Stomach (tissue), 4 donors: ENCODE measurements at regions not wholly inside any gene's neighbourhood (a gene's known extent, or its start where the extent isn't known, plus 50 kb on each side); places are given as distances from the start of the nearest gene placed in this dataset.

Source experiments
- POLR2A ChIP-seq, 4 donors: fragments of 450-650 bp; IDR thresholded peaks; one replicate each; pipeline ENCODE4 v1.6.1; 2016; ENCODE audit warnings: antibody characterized with exemption in 4 of 4, control low read depth in 2 of 4, mild to moderate bottlenecking in 1 of 4, moderate library complexity in 1 of 4
- POLR2AphosphoS5 ChIP-seq, 3 donors: sonication (generic); formaldehyde crosslinking; IDR thresholded peaks; one replicate each; pipeline ENCODE4 v1.6.1; 2016; ENCODE audit warnings: antibody characterized with exemption in 3 of 3
- TF ChIP-seq, protein P1 (sequence below), 7 experiments: fragments of 450-650 bp in 4 of 7; fragments of 200-600 bp in 3 of 7; sonication (generic) in 3 of 7; IDR thresholded peaks; one replicate each; pipeline ENCODE4 v1.5.1; 2016 to 2019; ENCODE audit warnings: antibody characterized with exemption in 7 of 7, control low read depth in 2 of 7, mild to moderate bottlenecking in 1 of 7

DNA sequence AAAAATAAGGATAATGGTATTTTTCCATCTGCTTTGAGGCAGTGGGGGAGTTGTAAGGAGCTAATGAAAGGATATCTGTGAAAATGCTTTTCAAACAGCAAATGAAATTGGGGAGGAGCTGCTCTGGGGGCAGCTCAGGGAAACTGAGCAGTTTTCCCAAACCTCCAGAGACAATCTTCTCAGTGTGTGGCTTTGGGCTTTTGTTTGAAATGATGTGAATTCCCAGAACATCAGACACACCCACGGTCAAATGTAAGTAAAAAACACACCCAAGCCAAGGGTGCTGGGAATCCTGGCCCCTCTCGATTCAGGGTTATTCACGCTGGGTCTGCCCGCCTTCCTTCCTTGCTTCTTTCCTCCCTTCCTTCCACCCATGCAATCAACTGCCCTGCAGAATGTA is 512.6 kb downstream of the BNC2 start:
- TF ChIP-seq, protein P1, sequence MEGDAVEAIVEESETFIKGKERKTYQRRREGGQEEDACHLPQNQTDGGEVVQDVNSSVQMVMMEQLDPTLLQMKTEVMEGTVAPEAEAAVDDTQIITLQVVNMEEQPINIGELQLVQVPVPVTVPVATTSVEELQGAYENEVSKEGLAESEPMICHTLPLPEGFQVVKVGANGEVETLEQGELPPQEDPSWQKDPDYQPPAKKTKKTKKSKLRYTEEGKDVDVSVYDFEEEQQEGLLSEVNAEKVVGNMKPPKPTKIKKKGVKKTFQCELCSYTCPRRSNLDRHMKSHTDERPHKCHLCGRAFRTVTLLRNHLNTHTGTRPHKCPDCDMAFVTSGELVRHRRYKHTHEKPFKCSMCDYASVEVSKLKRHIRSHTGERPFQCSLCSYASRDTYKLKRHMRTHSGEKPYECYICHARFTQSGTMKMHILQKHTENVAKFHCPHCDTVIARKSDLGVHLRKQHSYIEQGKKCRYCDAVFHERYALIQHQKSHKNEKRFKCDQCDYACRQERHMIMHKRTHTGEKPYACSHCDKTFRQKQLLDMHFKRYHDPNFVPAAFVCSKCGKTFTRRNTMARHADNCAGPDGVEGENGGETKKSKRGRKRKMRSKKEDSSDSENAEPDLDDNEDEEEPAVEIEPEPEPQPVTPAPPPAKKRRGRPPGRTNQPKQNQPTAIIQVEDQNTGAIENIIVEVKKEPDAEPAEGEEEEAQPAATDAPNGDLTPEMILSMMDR (IDR thresholded peaks at IDR 0.05) = no peak
- TF ChIP-seq POLR2AphosphoS5 (IDR thresholded peaks at IDR 0.05) (no peak), POLR2A (IDR thresholded peaks at IDR 0.05) (no peak)
